Neuronal stem cell (in vitro differentiated cells): ENCODE measurements at regions not wholly inside any gene's neighbourhood (a gene's known extent, or its start where the extent isn't known, plus 50 kb on each side); places are given as distances from the start of the nearest gene placed in this dataset.

ENCODE experiments used
- DNase-seq: peaks from one replicate; pipeline ENCODE4 v3.0.0-alpha.2; 2013; ENCODE audit warnings: low spot score
- H2AFZ ChIP-seq: one replicate; pipeline ENCODE4 v1.6.1; 2013; ENCODE audit warnings: mild to moderate bottlenecking, low read length, inconsistent platforms
- H2AK5ac ChIP-seq: 2 replicates; pipeline ENCODE4 v1.6.1; 2013; ENCODE audit warnings: low read depth, mild to moderate bottlenecking, inconsistent platforms, low read length, moderate library complexity, mixed read lengths
- H2BK120ac ChIP-seq: 2 replicates; pipeline ENCODE4 v1.6.1; 2013; ENCODE audit warnings: low read depth, mild to moderate bottlenecking, inconsistent platforms, low read length, moderate library complexity, mixed read lengths
- H2BK12ac ChIP-seq: one replicate; pipeline ENCODE4 v1.6.1; 2013; ENCODE audit warnings: low read length, inconsistent platforms
- H2BK15ac ChIP-seq: 2 replicates; pipeline ENCODE4 v1.6.1; 2013; ENCODE audit warnings: mild to moderate bottlenecking, low read length, inconsistent platforms, mixed read lengths
- H2BK5ac ChIP-seq: one replicate; pipeline ENCODE4 v1.6.1; 2013; ENCODE audit warnings: inconsistent platforms, mild to moderate bottlenecking, low read length, moderate library complexity
- H3K14ac ChIP-seq: one replicate; pipeline ENCODE4 v1.6.1; 2013; ENCODE audit warnings: low read length, inconsistent platforms
- H3K18ac ChIP-seq: 2 replicates; pipeline ENCODE4 v1.6.1; 2013; ENCODE audit warnings: low read length, inconsistent platforms
- H3K23ac ChIP-seq: 2 replicates; pipeline ENCODE4 v1.6.1; 2013; ENCODE audit warnings: low read depth, mild to moderate bottlenecking, mixed read lengths, low read length, inconsistent platforms; ENCODE audit not compliant: poor library complexity
- H3K27ac ChIP-seq: replicated peaks from 3 replicates; pipeline ENCODE4 v1.5.1; 2013; ENCODE audit warnings: low read length, inconsistent platforms
- H3K27me3 ChIP-seq, 3 experiments: 2 replicates each; pipeline ENCODE4 v1.6.1; 2013; ENCODE audit warnings: low read length in 3 of 3, mild to moderate bottlenecking in 2 of 3, inconsistent platforms in 1 of 3, low read depth in 1 of 3, mixed read lengths in 1 of 3, moderate library complexity in 1 of 3; ENCODE audit not compliant: control insufficient read depth in 3 of 3, insufficient read depth in 3 of 3
- H3K36me3 ChIP-seq, 2 donors: replicated peaks in 1 of 2; 2 replicates each; pipeline ENCODE4 v1.6.1; 2013; ENCODE audit warnings: low read length in 2 of 2; ENCODE audit not compliant: control insufficient read depth in 2 of 2, insufficient read depth in 2 of 2
- H3K4ac ChIP-seq: 2 replicates; pipeline ENCODE4 v1.6.1; 2013; ENCODE audit warnings: inconsistent platforms, mild to moderate bottlenecking, low read length, moderate library complexity
- H3K4me1 ChIP-seq, 2 donors: 1 replicate in 1 of 2; 2 replicates in 1 of 2; pipeline ENCODE4 v1.6.1; 2013; ENCODE audit warnings: low read length in 2 of 2, low read depth in 1 of 2; ENCODE audit not compliant: control insufficient read depth in 2 of 2, insufficient read depth in 1 of 2
- H3K4me2 ChIP-seq: one replicate; pipeline ENCODE4 v1.6.1; 2013; ENCODE audit warnings: mild to moderate bottlenecking, low read length, inconsistent platforms; ENCODE audit not compliant: insufficient read depth, poor library complexity, severe bottlenecking
- H3K4me3 ChIP-seq, 2 donors: 2 replicates each; pipeline ENCODE4 v1.5.1; 2013; ENCODE audit warnings: low read length in 2 of 2, mild to moderate bottlenecking in 2 of 2, inconsistent platforms in 1 of 2, moderate library complexity in 1 of 2
- H3K79me1 ChIP-seq: one replicate; pipeline ENCODE4 v1.6.1; 2013; ENCODE audit warnings: low read depth, mild to moderate bottlenecking, inconsistent platforms, low read length, moderate library complexity
- H3K9ac ChIP-seq: one replicate; pipeline ENCODE4 v1.6.1; 2013; ENCODE audit warnings: mild to moderate bottlenecking, low read depth, low read length, inconsistent platforms; ENCODE audit not compliant: poor library complexity
- H3K9me3 ChIP-seq, 2 donors: replicated peaks in 1 of 2; 2 replicates each; pipeline versions ENCODE3 to v1.6.1; 2013; ENCODE audit warnings: low read length in 2 of 2, mild to moderate bottlenecking in 2 of 2, inconsistent platforms in 1 of 2, low read depth in 1 of 2, mixed read lengths in 1 of 2, moderate library complexity in 1 of 2; ENCODE audit not compliant: control insufficient read depth in 2 of 2, insufficient read depth in 1 of 2
- H4K8ac ChIP-seq: one replicate; pipeline ENCODE4 v1.6.1; 2013; ENCODE audit warnings: low read depth, mild to moderate bottlenecking, inconsistent platforms, low read length, moderate library complexity
- H4K91ac ChIP-seq: one replicate; pipeline ENCODE4 v1.6.1; 2013; ENCODE audit warnings: low read length, low read depth, mild to moderate bottlenecking, inconsistent platforms; ENCODE audit not compliant: poor library complexity
- WGBS, 2 donors: extraction: QIAGEN DNeasy Blood & Tissue Kit; methylation state at CpG; one replicate each; pipeline ENCODE4 v1.1.7; 2013; ENCODE audit warnings: missing lambda C conversion rate in 2 of 2, mixed read lengths in 1 of 2; ENCODE audit not compliant: insufficient read length in 2 of 2, insufficient replicate concordance in 1 of 2; ENCODE audit errors: extremely low coverage in 2 of 2; 5-methylcytosine and 5-hydroxymethylcytosine counted together

DNA sequence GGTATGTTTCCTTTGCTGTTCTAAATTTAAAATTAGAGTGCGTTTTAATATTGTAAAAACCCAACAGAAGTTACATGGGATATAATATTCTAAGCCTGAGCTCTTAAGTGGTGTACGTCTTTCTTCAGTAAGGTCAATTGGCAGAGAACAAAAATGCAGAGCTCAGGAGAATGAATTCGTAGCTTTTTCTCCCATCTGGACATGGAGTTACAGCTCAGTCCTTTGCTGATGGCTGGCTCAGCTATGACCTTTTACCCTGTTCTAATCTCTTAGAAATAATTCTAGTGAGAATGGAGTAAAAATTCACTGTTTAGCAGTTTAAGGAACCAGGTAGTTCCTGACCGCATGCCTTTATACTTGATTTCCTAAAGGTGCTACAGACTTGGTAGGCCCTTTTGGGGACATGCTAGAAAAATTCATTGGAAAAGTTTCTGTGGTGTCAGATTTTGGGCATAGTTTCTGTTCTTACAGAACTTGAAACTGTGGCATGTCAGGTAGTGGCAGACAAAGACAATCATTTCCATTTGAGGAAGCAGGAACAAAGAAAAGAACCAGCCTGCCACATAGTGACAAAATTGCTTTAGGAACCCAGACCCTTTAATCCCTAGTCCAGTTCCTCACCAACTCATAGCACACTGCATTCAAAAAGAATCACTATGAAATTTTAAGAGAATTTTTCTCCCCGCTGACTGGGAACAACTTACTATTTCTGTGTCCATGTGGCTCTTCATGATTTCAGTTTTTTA lies 566.8 kb upstream of the ZNF804A start:
- no peak overlapping the region for H3K18ac ChIP-seq
- no CpG with 5 or more reads among the region's 5 CpGs for WGBS, 2 donors
- no peak overlapping the region for H3K14ac ChIP-seq
- no peak overlapping the region for H2BK15ac ChIP-seq
- no peaks in the 10 kb centered on the region for H3K36me3 ChIP-seq
- H3K4me3 ChIP-seq, result no peak overlapping the region
- H2AFZ ChIP-seq, result peak overlapping the region; percentile 16
- H4K8ac ChIP-seq, result no peak overlapping the region
- no peak overlapping the region for H2BK12ac ChIP-seq
- H3K9me3 ChIP-seq, result no peaks in the 10 kb centered on the region
- H3K27ac ChIP-seq, result no peak overlapping the region
- no peak overlapping the region for H3K9ac ChIP-seq
- no peak overlapping the region for H2BK120ac ChIP-seq
- H3K23ac ChIP-seq, result no peak overlapping the region
- H3K27me3 ChIP-seq, result no peaks in the 10 kb centered on the region
- H2AK5ac ChIP-seq, result no peak overlapping the region
- H3K4me2 ChIP-seq, result no peak overlapping the region
- no peaks in the 10 kb centered on the region for H3K79me1 ChIP-seq
- DNase-seq, result peak; percentile 51
- no peak overlapping the region for H2BK5ac ChIP-seq
- H3K4me1 ChIP-seq, result peaks cover 0 to 6% of the 10 kb centered on the region in 2 donors
- no peak overlapping the region for H4K91ac ChIP-seq
- no peak overlapping the region for H3K4ac ChIP-seq

DNA sequence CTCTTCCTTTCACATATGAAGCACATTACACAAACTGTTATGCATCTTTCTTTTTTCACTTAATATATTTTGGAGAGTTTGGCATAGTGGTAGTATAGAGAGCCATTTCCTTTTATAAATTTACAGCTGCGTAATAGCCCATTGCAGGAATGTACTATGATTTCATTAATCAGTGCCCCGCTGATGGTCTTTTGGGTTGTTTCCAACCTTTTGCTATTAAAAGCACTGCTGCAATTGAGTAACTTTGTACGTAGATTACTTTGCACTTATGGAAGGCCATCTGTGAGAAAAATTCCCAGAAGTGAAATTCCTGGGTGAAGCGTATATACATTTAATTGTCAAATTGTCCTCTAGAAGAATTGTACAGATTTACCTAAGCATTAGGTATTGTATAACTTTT lies 565.3 kb upstream of the ZNF804A start:
- no peak overlapping the region for H2BK5ac ChIP-seq
- H4K8ac ChIP-seq, result no peak overlapping the region
- DNase-seq, result no peak
- H3K4ac ChIP-seq, result no peak overlapping the region
- H3K27me3 ChIP-seq, result no peaks in the 10 kb centered on the region
- H2AK5ac ChIP-seq, result no peak overlapping the region
- no peak overlapping the region for H3K18ac ChIP-seq
- no peaks in the 10 kb centered on the region for H3K79me1 ChIP-seq
- no peak overlapping the region for H3K4me3 ChIP-seq
- no peak overlapping the region for H2AFZ ChIP-seq
- no peak overlapping the region for H3K27ac ChIP-seq
- no peaks in the 10 kb centered on the region for H3K36me3 ChIP-seq
- no peak overlapping the region for H3K4me2 ChIP-seq
- H3K23ac ChIP-seq, result no peak overlapping the region
- no peaks in the 10 kb centered on the region for H3K9me3 ChIP-seq
- peaks cover 0 to 6% of the 10 kb centered on the region in 2 donors for H3K4me1 ChIP-seq
- H2BK15ac ChIP-seq, result no peak overlapping the region
- H2BK12ac ChIP-seq, result no peak overlapping the region
- H3K9ac ChIP-seq, result no peak overlapping the region
- H4K91ac ChIP-seq, result no peak overlapping the region
- H3K14ac ChIP-seq, result no peak overlapping the region
- WGBS, 2 donors, result no CpG with 5 or more reads among the region's 4 CpGs
- H2BK120ac ChIP-seq, result no peak overlapping the region

DNA sequence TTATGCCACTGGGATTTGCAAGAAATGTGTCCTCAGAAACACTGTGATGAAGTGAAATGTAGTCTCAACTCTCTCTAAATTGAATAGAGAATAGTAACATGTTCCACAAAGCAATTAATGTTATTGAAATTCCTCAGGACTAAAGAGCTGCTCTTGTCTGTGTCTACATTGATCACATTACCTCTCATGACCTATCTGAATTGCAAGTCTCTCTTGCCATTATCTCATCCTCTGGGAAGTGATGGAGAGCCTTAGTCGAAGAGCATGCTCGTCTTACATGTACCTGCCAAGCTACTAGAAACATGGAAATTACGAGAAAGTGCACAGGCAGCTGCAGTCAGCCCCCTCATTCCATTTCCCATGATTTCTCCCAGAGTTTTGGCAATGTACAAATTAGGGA lies 561.1 kb upstream of the ZNF804A start:
- Histone ChIP-seq H2BK5ac (no peak overlapping the region), H3K4me3 (no peak overlapping the region), H3K9ac (no peak overlapping the region), H2AK5ac (no peak overlapping the region), H3K18ac (no peak overlapping the region), H2AFZ (no peak overlapping the region), H3K23ac (no peak overlapping the region), H4K8ac (no peak overlapping the region), H3K4me1 (no peaks in the 10 kb centered on the region), H2BK15ac (no peak overlapping the region), H3K4me2 (no peak overlapping the region), H3K4ac (no peak overlapping the region), H3K14ac (no peak overlapping the region), H3K27me3 (no peaks in the 10 kb centered on the region), H3K9me3 (no peaks in the 10 kb centered on the region), H2BK12ac (no peak overlapping the region), H3K79me1 (no peaks in the 10 kb centered on the region), H2BK120ac (no peak overlapping the region), H3K27ac (no peak overlapping the region), H3K36me3 (no peaks in the 10 kb centered on the region), H4K91ac (no peak overlapping the region)
- no peak for DNase-seq
- no CpG with 5 or more reads among the region's 3 CpGs for WGBS, 2 donors

DNA sequence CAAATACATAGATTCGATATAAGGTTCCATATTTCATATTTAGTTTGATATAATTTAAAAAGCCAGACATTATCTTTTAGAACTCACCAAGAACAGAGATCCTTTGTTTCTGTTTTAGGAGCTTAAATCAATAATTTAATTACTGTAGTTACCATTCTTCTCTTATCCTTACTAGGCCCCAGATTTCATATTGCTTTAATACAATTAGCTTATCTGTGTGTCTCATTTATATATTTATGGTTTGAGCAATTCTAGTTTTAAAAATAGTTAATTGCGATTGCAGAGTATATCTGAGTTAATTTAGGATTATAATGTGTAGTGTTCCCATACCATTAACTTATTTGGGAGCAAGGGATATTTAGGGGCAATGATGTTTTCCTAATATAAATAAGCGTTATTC lies 558.8 kb upstream of the ZNF804A start:
- Histone ChIP-seq H3K23ac (no peak overlapping the region), H3K4me3 (no peak overlapping the region), H2BK5ac (no peak overlapping the region), H4K91ac (no peak overlapping the region), H4K8ac (no peak overlapping the region), H3K36me3 (no peaks in the 10 kb centered on the region), H3K18ac (no peak overlapping the region), H2BK12ac (no peak overlapping the region), H3K27ac (no peak overlapping the region), H2BK120ac (no peak overlapping the region), H3K14ac (no peak overlapping the region), H3K9me3 (no peaks in the 10 kb centered on the region), H2AFZ (no peak overlapping the region), H3K79me1 (no peaks in the 10 kb centered on the region), H3K4ac (no peak overlapping the region), H3K4me2 (no peak overlapping the region), H2BK15ac (no peak overlapping the region), H3K4me1 (no peaks in the 10 kb centered on the region), H2AK5ac (no peak overlapping the region), H3K9ac (no peak overlapping the region), H3K27me3 (no peaks in the 10 kb centered on the region)
- no CpG with 5 or more reads among the region's 3 CpGs for WGBS, 2 donors
- DNase-seq, result no peak
